Fibroblast of skin of scalp (primary cell): ENCODE measurements at regions not wholly inside any gene's neighbourhood (a gene's known extent, or its start where the extent isn't known, plus 50 kb on each side); places are given as distances from the start of the nearest gene placed in this dataset.
"Not testable (repeated sequence)": the region's sequence is repeated elsewhere in the genome, so short reads cannot be mapped to it uniquely, and the experiment has no call there.

Experiments
- DNase-seq: peaks from one replicate; pipeline ENCODE4 v3.0.0-alpha.2; 2013

DNA sequence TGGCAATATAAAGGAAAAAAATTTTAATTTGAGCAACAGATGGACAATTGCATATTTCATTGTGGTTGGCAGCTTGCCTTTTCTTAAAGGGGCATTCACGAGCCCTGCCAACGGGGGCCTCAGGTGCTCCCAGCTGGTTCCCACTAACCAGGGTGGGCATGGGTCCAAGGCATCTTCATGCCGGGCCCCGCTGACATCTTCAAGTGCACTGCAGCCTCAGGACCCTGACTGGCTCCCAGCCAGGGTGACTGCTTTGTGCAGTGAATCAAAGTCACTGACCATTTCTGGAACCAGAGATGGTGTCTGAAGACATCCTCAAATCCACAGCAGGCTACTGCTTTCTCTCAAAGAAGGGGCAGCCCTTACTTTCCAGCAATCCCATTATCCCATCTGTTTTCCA is 275.2 kb upstream of the MGMT start:
- no peak for DNase-seq

DNA sequence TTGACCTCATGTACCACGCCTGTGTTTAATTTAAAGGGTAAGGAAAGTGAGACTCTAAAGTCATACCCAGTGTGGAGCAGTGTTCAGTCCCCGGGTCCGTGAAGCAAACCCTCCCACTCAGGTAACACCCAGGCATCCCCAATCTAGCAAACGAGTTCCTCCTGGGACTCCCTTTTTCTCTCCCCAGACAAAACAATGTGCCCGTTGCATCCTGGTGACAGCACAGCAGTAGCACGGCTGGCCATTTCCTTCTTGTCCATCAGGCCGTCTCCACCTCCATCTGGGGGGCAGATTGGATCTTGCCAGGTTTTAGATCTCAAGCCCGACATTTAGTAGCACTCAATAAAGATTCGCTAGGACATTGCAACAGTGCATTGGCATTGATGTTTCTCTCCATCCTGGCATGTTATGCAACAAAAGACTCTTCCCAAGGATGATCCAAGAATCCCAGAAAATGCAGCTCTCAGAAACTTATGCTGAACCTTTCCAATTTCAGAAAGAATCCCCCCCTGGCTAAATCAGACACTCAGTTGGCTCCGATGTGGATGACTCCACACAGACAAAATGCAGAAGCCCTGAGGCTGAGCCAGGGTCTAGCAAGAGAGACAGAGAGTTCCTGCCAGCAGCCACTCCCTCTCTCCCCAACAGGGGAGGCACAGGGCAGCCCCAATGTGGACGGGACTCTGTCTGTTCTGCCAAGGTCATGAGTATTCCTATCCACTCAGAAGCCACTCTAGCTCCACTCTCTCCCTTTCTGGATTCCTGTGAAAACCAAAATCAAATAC is 274.5 kb upstream of the MGMT start:
- peak; percentile 13 for DNase-seq

DNA sequence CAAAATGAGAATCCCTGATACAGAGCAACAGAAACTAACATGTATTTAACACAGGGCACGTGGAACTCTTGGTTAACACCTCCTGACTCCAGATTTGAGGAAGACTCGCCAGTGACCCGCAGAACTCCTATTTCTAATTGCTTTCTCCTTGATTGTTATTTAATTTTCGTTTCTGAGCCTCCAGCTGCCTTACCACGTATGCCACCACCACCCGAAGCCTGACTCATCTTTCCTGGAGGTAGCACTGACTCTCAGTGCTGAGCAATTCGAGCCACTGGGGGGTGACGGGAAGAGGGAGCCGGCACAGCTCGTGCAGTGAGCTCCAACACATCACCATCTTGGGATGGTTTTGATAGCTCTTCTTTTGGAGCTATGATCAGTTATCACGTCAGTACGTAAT is 273.9 kb upstream of the MGMT start:
- peak; percentile 9 for DNase-seq

DNA sequence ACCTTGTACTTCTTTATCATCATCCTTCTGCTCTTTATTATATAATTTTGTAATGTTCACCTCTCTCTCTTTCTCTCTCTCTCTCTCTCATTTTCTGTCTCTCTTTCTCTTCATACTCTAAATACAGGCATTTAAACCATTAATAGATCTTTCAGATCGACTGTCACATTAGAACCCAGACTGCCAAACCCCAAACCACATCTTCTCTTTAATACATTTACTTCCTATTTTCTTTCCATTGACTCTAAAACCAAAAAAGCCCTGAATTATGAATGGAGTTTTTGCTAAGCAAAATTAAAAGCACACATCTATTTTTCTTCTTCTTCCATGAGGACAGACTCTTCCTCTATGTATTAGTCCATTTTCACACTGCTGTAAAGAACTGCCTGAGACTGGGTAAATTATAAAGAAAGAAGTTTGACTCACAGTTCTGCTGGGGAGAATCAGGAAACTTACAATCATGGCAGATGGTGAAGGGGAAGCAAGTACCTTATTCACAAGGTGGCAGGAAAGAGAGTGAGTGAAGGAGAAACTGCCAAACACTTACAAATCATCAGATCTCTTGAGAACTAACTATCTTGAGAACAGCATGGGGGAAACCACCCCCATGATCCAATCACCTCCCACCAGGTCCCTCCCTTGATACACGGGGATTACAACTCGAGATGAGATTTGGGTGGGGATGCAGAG is 272.7 kb upstream of the MGMT start:
- no peak for DNase-seq

DNA sequence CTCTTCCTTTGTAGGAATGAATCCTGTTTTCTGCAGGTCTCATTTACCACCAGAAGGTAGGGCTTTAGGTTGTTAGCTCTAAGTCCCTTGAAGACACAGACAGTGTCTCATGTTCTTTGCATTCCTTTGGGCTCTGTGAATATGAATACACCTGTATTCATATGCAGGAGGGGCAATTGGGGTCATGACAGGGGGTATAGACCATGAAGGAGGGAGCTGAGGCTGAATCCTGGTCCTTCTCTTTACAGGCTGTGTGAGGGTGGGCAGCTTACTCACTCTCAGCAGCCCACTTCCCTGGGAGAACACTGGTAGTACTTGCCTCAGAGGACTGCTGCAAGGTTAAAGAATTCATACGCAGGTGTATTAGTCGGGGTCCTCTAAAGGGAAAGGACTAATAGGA is 267.2 kb upstream of the MGMT start:
- DNase-seq: no peak

DNA sequence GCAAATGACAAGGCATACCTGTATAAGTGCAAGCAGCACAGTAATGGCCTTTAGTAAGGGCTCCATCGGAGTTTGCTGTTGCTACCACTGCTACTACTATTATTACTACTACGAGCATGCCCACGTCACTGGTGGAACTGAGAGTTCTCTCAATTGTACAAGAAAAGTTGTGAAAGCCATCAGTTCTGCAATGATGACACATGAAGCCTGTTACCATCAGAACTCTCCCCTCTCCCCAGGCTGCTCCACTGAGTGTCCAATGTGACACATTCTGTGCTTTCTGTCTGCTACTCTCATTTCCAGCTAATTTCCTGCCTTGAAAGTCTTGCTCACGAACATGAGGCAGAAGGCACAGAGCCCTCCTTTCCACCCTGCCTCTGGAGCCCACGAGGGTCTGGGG is 263.2 kb upstream of the MGMT start:
- DNase-seq: no peak

DNA sequence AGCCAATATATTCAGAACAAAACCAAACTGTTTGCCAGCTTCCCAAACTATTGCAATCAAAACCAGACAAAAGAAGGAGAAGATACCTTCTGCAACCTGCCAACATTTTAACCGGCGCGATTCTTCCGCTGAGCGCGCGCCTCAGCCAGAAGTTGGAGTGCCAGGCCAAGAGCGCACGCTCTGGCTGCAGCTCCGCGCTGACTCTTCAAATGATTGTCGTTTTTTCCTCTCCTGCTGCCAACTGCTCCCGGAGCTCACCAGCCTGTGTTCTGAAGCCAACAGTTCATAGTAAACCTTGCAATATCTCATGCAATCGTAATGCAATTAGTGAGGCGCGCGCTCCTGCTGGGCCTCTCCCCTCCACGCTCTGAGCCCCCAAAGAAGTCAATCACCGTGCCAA is 259.7 kb upstream of the MGMT start:
- no peak for DNase-seq

DNA sequence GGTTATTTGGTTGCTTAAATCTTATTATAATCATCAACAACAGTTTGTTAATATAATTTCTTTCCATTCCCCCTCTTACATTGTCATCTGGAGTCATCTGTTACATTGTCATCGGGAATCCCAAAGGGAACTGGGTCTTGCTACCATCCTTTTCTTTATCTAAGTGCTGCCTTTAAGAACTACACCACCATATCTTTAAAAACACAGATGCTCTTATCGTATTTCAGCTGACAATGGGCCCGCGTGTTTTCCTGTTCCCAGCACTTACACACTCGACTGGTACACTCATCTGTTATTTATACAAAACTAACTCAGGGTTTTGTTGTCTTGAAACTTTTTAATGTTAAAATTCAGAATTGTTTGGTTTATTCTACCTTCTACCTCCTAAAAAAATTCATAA is 256.2 kb upstream of the MGMT start:
- DNase-seq: no peak

DNA sequence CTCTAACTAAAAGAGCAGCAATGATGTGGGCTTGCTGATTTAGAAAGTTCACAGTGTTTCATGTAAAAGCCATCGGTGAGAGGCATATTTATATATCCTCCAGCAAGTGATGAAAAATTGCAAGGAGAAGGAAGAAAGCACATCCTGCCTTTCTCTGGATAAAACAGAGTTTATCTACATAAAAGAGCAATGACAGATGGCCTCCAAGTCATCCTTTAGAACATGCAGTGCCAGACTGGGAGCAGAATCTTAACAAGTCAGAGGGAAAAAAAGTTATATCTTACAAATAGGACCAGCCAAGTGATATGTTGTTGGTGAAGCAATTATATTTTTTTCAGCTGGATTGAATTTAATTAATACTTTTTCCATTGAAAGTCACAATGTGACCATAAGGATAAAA is 253.8 kb upstream of the MGMT start:
- no peak for DNase-seq

DNA sequence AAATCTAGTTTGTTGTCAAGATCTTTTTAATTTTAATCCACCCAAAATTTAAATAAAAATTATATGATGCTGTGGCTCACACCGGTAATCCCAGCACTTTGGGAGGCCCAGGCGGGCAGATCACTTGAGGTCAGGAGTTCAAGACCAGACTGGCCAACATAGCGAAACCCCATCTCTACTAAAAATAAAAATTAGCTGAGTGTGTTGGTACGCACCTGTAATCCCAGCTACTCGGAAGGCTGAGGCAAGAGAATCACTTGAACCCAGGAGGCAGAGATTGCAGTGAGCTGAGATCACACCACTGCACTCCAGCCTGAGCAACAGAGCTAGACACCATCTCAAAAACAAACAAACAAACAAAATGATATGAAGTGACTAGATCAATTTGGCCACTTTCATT is 253.0 kb upstream of the MGMT start:
- DNase-seq: not testable (repeated sequence)

DNA sequence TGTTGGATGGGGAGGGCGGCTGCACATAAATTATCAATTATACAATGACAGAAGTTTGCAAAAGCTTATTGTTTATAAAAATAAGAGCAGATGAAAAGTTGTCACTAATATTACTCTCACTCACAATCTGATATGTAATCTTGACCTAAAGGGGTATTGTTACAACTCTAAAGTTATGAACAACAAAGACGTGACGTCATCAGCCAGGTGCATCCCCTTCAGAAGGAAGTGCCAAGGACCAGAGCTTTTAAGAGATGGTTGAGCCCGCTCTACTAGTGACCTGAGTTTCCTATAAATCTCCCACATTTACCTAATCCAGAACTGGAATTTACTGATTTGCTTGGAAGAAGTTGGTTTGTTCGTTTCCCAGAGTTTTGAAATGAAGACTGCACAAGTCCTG is 247.7 kb upstream of the MGMT start:
- no peak for DNase-seq

DNA sequence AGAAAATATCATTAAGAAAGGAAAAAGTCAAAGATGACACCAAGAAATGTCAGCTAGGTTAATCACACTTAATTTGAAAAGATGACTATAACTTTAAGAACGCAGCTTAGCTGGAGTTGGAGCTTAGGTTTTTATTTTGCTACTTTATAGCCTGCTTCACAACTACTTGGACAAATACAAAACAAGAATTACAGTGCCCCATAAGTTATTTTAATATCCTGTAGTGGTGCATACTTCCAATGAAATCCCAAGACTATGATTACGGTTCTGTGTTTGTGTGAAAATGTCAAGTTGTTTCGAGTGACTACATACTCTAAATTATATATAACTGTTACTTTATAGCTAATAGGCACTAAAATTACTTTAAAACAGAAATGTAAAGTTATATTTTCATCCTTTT is 244.6 kb upstream of the MGMT start:
- DNase-seq: no peak

DNA sequence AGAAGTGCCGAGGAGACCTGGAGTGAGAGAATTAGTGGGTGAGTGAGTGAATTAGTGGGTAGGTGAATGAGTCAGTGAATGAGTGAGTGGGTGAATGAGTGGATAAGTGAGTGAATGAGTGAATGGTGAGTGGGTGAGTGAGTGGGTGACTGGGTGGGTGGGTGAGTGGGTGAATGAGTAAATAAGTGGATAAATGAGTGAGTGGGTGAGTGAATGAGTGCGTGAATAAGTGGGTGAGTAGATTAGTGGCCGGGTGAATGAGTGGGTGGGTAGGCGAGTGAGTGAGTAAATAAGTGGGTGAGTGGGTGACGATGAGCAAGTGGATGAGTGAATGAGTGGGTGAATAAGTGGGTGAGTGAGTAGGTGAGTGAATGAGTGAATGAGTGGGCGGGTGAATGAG is 243.7 kb upstream of the MGMT start:
- DNase-seq: no peak

DNA sequence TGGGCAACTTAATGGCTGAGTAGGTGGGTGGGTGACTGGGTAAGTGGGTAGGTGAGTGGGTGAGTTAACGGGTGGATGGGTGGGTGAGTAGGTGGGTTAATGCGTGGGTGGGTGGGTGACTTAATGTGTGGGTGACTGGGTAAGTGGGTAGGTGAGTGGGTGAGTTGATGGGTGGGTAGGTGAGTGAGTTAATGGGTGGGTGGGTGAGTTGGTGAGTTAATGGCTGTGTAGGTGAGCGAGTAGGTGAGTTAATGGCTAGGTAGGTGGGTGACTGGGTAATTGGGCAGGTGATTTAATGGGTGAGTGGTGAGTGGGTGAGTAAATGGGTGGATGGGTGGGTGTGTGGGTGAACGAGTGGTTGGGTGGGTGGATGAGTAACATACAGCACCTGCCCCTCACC is 243.0 kb upstream of the MGMT start:
- no peak for DNase-seq

DNA sequence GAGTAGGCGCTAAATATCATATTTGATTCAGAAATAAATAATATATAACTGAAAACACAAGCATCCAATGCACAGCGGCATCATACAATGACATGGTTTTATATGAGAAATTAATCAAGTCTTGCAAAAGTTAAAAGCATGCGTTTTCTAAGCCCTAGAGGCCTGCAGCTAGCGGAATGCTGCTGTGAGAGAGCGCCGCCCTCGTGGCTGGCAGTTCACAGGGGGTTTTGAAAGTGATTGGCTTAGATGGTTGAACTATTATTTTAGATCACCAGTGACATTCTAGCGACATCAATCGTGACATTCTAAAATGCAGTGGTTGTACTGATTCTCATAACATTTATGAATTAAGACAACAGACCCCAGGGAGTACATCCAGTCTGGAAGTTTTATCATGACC is 235.2 kb upstream of the MGMT start:
- no peak for DNase-seq

DNA sequence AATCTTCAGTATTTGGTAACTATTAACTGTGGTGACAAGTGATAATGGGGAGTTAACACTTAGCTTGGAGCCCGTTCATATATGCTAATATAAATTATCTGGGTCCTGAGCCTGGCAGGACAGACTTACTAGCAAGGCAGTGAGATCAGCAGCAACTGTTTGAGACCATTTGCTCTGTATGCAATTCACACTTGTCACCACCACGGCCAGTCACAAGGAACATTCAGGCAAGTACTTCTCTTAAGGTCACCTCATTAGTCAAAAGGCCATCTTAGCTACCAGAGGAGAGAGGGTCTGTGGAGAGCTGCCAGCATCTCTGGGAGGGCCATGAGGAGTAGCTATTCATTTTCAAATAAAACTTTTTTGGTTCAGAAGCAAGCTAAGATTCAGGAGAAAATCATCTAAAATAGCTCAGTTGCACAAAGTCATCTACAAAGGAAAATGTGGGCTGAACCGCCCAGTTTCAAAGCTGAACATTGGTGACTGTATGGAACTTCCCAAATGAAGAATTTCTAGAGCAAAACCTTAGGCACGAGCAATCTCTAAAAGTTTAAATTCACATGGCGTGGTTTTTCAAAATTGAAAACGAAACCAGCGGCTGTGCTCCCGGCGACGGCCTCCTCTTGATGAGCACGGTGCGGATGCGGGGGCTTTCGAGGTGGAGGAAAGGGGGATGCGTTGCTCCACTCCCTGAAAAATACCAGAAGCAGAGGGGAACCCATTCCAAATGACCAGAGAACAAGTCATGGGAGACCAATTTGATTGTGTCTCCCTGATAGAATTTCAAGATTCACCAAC is 233.5 kb upstream of the MGMT start:
- DNase-seq: no peak

DNA sequence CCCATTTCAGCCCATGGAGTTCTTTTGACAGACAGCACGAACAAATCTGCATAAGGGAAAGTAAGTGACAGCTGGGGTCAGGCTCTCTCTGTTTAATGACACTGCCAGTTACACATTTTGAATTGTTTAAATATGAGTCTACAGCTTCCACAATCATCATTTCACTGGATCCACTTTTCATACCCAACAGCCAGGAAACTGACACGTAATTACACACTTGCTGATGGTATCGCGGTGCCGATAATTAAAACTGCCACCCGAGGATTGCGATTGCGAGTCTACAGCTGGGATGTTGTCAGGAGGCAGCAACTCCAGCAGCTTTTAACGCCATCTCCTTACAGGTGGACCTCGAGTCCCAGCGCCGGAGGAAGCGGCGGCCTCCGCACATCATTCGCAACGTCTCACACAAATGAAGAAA is 230.8 kb upstream of the MGMT start:
- no peak for DNase-seq

DNA sequence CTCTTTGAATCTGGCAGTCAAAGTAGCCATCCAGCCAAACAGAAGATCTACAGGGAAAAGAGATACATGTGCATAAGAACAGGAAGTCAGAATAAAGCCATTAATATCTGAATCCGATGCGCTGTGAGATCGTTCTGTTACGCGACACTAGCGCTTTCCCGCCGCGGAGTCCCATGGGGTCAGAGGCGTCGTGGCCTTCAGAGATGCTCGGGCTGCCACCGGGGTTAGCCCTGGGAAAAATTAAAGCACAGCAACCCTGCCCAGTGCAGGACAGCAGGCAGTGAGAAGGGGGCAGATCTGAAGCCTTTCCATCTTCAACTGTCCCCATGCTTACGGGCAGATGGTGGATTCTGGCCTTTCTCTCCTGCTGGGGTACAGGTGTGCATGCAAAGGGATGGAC is 225.6 kb upstream of the MGMT start:
- no peak for DNase-seq

DNA sequence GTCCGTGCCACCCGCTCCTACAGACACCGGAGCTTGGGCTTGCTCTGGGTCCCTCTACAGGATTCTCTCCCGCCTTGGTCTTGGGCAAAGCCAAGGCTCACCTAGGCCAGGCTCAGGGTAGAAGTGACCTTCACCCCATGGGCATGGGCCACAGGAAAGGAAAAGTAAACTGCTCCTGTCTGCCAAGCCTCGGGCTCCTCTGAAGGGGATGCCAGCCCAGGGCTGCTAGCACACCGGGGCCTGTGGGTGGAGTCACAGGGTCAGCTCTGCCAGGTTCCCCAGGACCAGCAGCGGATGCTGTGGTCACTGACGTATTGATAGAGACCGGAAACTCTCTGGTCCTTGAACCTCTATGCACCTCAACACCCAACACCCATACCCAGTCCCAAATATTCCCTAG is 222.7 kb upstream of the MGMT start:
- DNase-seq: no peak

DNA sequence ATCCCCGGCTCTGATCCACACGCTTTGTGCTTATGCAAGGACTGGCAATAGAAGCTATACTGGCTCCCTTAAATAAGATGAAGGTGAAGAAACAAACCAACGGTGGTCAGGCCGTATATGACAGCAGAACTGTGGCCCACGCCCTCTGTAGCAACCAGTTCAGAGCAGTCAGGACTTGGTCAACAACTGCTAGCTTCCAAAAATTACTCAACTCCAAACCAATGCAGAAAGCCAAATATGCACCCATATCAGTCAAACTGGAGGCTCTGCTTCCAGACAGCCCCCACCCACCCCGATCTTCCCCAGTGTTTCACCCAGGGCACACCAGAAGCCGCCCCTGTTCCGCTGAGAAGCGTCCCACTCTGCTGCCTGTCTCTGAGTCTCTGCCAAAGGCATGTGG is 222.3 kb upstream of the MGMT start:
- no peak for DNase-seq

DNA sequence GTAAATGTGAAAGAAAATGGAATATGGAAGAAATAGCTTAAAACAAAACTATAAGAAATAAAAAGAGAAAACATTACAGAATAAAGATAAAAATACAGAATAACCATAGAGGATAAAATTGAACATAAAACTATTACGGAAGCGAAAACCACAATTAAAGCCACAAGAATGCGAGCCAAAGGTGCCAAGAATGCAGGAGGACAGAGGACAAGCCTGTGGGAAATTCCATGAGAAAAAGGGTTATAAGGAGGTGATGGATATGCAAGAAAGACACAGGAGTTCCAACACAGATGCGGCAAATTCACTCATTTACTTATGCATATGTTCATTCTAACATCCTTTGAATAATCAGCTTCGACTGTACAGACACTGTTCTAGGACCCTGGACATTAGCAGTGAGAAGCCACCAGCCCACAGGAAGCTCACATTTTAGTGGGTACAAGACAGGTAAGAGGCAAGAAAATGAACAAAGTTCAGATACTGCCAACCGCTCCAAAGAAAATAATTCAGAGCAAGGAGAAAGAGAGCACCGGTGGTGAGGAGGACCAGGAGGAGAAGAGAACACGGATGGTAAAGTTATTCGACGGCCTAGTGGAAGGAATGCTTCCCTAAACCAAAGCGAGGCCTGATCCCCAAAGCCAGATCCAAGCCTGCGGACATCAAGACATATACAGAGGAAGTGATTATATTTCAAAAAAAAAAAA is 213.7 kb upstream of the MGMT start:
- DNase-seq: no peak

DNA sequence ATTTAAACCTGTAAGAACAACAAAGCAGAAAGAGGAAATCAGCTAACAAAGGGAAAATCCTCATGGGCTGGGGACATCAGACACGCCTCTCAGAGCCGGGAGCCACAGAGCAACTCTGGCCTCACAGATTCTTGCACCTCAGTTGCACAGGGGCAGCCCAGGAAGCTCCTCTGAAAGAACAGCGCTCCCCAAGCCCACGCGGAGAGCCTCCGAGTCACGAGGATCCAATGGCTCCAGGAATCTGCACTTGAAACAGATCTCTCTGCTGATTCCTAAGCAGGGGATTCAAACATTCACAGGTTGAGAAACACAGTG is 213.2 kb upstream of the MGMT start:
- no peak for DNase-seq

DNA sequence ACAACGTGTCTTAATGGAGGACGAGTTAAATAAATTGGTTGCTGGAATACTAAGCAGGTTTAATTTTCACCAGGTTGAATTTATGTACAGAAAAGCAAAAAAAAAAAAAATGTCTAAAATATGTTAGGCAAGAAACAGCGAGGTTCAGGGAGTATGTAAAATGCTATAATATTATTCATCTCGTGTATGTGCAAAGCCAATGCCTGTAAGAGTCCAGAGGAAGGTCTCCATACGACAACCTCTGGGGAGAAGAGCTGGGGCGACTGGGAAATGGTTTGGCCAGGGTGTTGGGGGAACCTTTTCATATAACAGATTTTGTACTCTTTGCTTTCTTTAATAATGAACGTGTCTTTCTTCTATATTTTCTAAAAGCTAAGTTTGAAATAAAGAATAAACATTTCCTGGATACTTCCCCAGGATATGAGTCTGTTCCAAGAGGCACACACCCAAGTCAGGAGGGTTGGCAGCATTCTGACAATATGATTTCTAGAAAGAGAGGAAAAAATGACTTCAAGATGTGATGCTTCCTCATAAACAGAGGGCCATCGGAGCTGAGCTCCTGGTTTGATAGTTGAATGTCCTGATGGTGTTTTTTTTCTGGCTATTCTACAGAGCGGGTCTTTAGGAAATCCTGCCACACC is 208.6 kb upstream of the MGMT start:
- DNase-seq: no peak
